ENCODE measurements at regions not wholly inside any gene's neighbourhood (a gene's known extent, or its start where the extent isn't known, plus 50 kb on each side); places are given as distances from the start of the nearest gene placed in this dataset.
"Not testable (repeated sequence)": the region's sequence is repeated elsewhere in the genome, so short reads cannot be mapped to it uniquely, and the experiment has no call there.

GRCh38 chr12:131287015-131287937 lies 333.6 kb downstream of the ADGRD1 start:
- Histone ChIP-seq H3K27me3 (ENCODE audit: insufficient read depth, poor library complexity, severe bottlenecking) (no peaks in the 10 kb centered on the region), H3K27ac (replicated peaks) (no peak overlapping the region), H3K4me3 (replicated peaks; ENCODE audit: insufficient read depth, low read length) (no peak overlapping the region)
- TF ChIP-seq POLR2AphosphoS5 (IDR thresholded peaks at IDR 0.05; ENCODE audit: low read depth) (no peak), REST (IDR thresholded peaks at IDR 0.05; ENCODE audit: insufficient replicate concordance, low read depth) (no peak), GABPA (IDR thresholded peaks at IDR 0.05; ENCODE audit: low read depth) (no peak), CTCF (IDR thresholded peaks at IDR 0.05; ENCODE audit: insufficient read depth, low read length) (no peak), SPI1 (IDR thresholded peaks at IDR 0.05; ENCODE audit: borderline replicate concordance, low read depth) (no peak)
- no peak for DNase-seq (ENCODE audit: low read depth in 1 of 2, low spot score in 1 of 2)

GRCh38 chr12:131287938-131288764 lies 334.4 kb downstream of the ADGRD1 start:
- TF ChIP-seq SPI1 (IDR thresholded peaks at IDR 0.05; ENCODE audit: borderline replicate concordance, low read depth) (no peak), GABPA (IDR thresholded peaks at IDR 0.05; ENCODE audit: low read depth) (no peak), REST (IDR thresholded peaks at IDR 0.05; ENCODE audit: insufficient replicate concordance, low read depth) (no peak), POLR2AphosphoS5 (IDR thresholded peaks at IDR 0.05; ENCODE audit: low read depth) (no peak), CTCF (IDR thresholded peaks at IDR 0.05; ENCODE audit: insufficient read depth, low read length) (no peak)
- Histone ChIP-seq H3K27ac (replicated peaks) (no peak overlapping the region), H3K27me3 (ENCODE audit: insufficient read depth, poor library complexity, severe bottlenecking) (no peaks in the 10 kb centered on the region)

GRCh38 chr12:131288765-131289695 lies 335.3 kb downstream of the ADGRD1 start:
- H3K27me3 ChIP-seq (ENCODE audit: insufficient read depth, poor library complexity, severe bottlenecking); H3K27ac ChIP-seq (replicated peaks); H3K4me3 ChIP-seq (replicated peaks; ENCODE audit: insufficient read depth, low read length); DNase-seq (ENCODE audit: low read depth in 1 of 2, low spot score in 1 of 2): not testable (repeated sequence)

More at GRCh38 chr12:131287938-131288764, 334.4 kb downstream of the ADGRD1 start:
- no peak for DNase-seq (ENCODE audit: low read depth in 1 of 2, low spot score in 1 of 2)
- no peak overlapping the region for H3K4me3 ChIP-seq (replicated peaks; ENCODE audit: insufficient read depth, low read length)

- DNase-seq (ENCODE audit: low read depth in 1 of 2, low spot score in 1 of 2); H3K27me3 ChIP-seq (ENCODE audit: insufficient read depth, poor library complexity, severe bottlenecking); H3K27ac ChIP-seq (replicated peaks); H3K4me3 ChIP-seq (replicated peaks; ENCODE audit: insufficient read depth, low read length): not testable (repeated sequence)
Observed at GRCh38 chr12:131289807-131290206, 336.1 kb downstream of the ADGRD1 start.
